ENCODE measurements at regions not wholly inside any gene's neighbourhood (a gene's known extent, or its start where the extent isn't known, plus 50 kb on each side); places are given as distances from the start of the nearest gene placed in this dataset.

- no TSS peak for BruUV-seq (replicated peaks)
- intact Hi-C loops (cut with micrococcal nuclease; ENCODE audit: unreplicated experiment), result no loop called here
- H3K4me1 Mint-ChIP-seq (ENCODE audit: low read depth, unreplicated experiment), result no peaks in the 10 kb centered on the region
- no peak for TF ChIP-seq CTCF (IDR thresholded peaks at IDR 0.05; ENCODE audit: unreplicated experiment)
- CTCF ChIA-PET, result no interaction called here
- H3K27ac Mint-ChIP-seq (ENCODE audit: unreplicated experiment), result no peak overlapping the region
- peaks cover 3% of the 10 kb centered on the region for H3K9me3 Mint-ChIP-seq (ENCODE audit: low read depth, unreplicated experiment)
- no peak overlapping the region for H3K4me3 Mint-ChIP-seq (ENCODE audit: low read depth, unreplicated experiment)
- H3K36me3 Mint-ChIP-seq (ENCODE audit: insufficient read depth, unreplicated experiment), result no peaks in the 10 kb centered on the region
- H3K27me3 Mint-ChIP-seq (ENCODE audit: unreplicated experiment), result no peaks in the 10 kb centered on the region
- no peak for DNase-seq
Measured at GRCh38 chr14:87797001-87797400, 196.0 kb downstream of the GALC start.

GRCh38 chr14:87794561-87794960, 198.4 kb downstream of the GALC start:
- CTCF ChIA-PET, result no interaction called here
- H3K27ac Mint-ChIP-seq (ENCODE audit: unreplicated experiment), result no peak overlapping the region
- H3K4me1 Mint-ChIP-seq (ENCODE audit: low read depth, unreplicated experiment), result no peaks in the 10 kb centered on the region
- intact Hi-C loops (cut with micrococcal nuclease; ENCODE audit: unreplicated experiment), result no loop called here
- peaks cover 3% of the 10 kb centered on the region for H3K9me3 Mint-ChIP-seq (ENCODE audit: low read depth, unreplicated experiment)
- TF ChIP-seq CTCF (IDR thresholded peaks at IDR 0.05; ENCODE audit: unreplicated experiment), result no peak
- H3K4me3 Mint-ChIP-seq (ENCODE audit: low read depth, unreplicated experiment), result no peak overlapping the region
- no peaks in the 10 kb centered on the region for H3K36me3 Mint-ChIP-seq (ENCODE audit: insufficient read depth, unreplicated experiment)
- H3K27me3 Mint-ChIP-seq (ENCODE audit: unreplicated experiment), result no peaks in the 10 kb centered on the region
- DNase-seq, result no peak
- no TSS peak for BruUV-seq (replicated peaks)

- no peak overlapping the region for H3K4me3 Mint-ChIP-seq (ENCODE audit: low read depth, unreplicated experiment)
- no peak for DNase-seq
- no peaks in the 10 kb centered on the region for H3K4me1 Mint-ChIP-seq (ENCODE audit: low read depth, unreplicated experiment)
- CTCF ChIA-PET, result no interaction called here
- no peaks in the 10 kb centered on the region for H3K36me3 Mint-ChIP-seq (ENCODE audit: insufficient read depth, unreplicated experiment)
- H3K27me3 Mint-ChIP-seq (ENCODE audit: unreplicated experiment), result no peaks in the 10 kb centered on the region
- TF ChIP-seq CTCF (IDR thresholded peaks at IDR 0.05; ENCODE audit: unreplicated experiment), result no peak
- H3K27ac Mint-ChIP-seq (ENCODE audit: unreplicated experiment), result no peak overlapping the region
- H3K9me3 Mint-ChIP-seq (ENCODE audit: low read depth, unreplicated experiment), result peaks cover 3% of the 10 kb centered on the region
- intact Hi-C loops (cut with micrococcal nuclease; ENCODE audit: unreplicated experiment), result no loop called here
- no TSS peak for BruUV-seq (replicated peaks)
Measured at GRCh38 chr14:87785897-87786296, 207.1 kb downstream of the GALC start.

- no peaks in the 10 kb centered on the region for H3K36me3 Mint-ChIP-seq (ENCODE audit: insufficient read depth, unreplicated experiment)
- no peak overlapping the region for H3K27ac Mint-ChIP-seq (ENCODE audit: unreplicated experiment)
- intact Hi-C loops (cut with micrococcal nuclease; ENCODE audit: unreplicated experiment), result no loop called here
- H3K4me1 Mint-ChIP-seq (ENCODE audit: low read depth, unreplicated experiment), result no peaks in the 10 kb centered on the region
- peaks cover 3% of the 10 kb centered on the region for H3K9me3 Mint-ChIP-seq (ENCODE audit: low read depth, unreplicated experiment)
- DNase-seq, result no peak
- no peaks in the 10 kb centered on the region for H3K27me3 Mint-ChIP-seq (ENCODE audit: unreplicated experiment)
- H3K4me3 Mint-ChIP-seq (ENCODE audit: low read depth, unreplicated experiment), result no peak overlapping the region
- CTCF ChIA-PET, result no interaction called here
- BruUV-seq (replicated peaks), result no TSS peak
- no peak for TF ChIP-seq CTCF (IDR thresholded peaks at IDR 0.05; ENCODE audit: unreplicated experiment)
Measured at GRCh38 chr14:87784386-87784785, 208.6 kb downstream of the GALC start.

GRCh38 chr14:87783071-87783470, 209.9 kb downstream of the GALC start:
- no peak for TF ChIP-seq CTCF (IDR thresholded peaks at IDR 0.05; ENCODE audit: unreplicated experiment)

More at GRCh38 chr14:87783071-87783470, 209.9 kb downstream of the GALC start:
- H3K4me3 Mint-ChIP-seq (ENCODE audit: low read depth, unreplicated experiment), result no peak overlapping the region
- no peak for DNase-seq
- H3K9me3 Mint-ChIP-seq (ENCODE audit: low read depth, unreplicated experiment), result peaks cover 6% of the 10 kb centered on the region
- H3K4me1 Mint-ChIP-seq (ENCODE audit: low read depth, unreplicated experiment), result no peaks in the 10 kb centered on the region
- no peaks in the 10 kb centered on the region for H3K27me3 Mint-ChIP-seq (ENCODE audit: unreplicated experiment)
- BruUV-seq (replicated peaks), result no TSS peak
- CTCF ChIA-PET, result no interaction called here
- H3K27ac Mint-ChIP-seq (ENCODE audit: unreplicated experiment), result no peak overlapping the region
- intact Hi-C loops (cut with micrococcal nuclease; ENCODE audit: unreplicated experiment), result no loop called here
- H3K36me3 Mint-ChIP-seq (ENCODE audit: insufficient read depth, unreplicated experiment), result no peaks in the 10 kb centered on the region

Data from Calu3 (cell line).